Gastroesophageal sphincter (tissue), 3 donors: ENCODE measurements at regions not wholly inside any gene's neighbourhood (a gene's known extent, or its start where the extent isn't known, plus 50 kb on each side); places are given as distances from the start of the nearest gene placed in this dataset.

ENCODE experiments used
- CTCF ChIP-seq, 4 experiments: fragments of 200-600 bp in 2 of 4; fragments of 450-650 bp in 2 of 4; sonication (generic) in 1 of 4; IDR thresholded peaks; one replicate each; pipeline ENCODE4 v1.5.1; 2017 to 2019; ENCODE audit warnings: antibody characterized with exemption in 4 of 4, mild to moderate bottlenecking in 2 of 4, moderate library complexity in 2 of 4
- EP300 ChIP-seq: sonication (generic); formaldehyde crosslinking; IDR thresholded peaks from one replicate; pipeline ENCODE4 v1.6.1; 2017; ENCODE audit warnings: antibody characterized with exemption, mild to moderate bottlenecking
- POLR2A ChIP-seq, 2 donors: fragments of 450-650 bp; IDR thresholded peaks; one replicate each; pipeline ENCODE4 v1.6.1; 2017; ENCODE audit warnings: antibody characterized with exemption in 2 of 2, mild to moderate bottlenecking in 2 of 2, moderate library complexity in 1 of 2

- TF ChIP-seq CTCF (IDR thresholded peaks at IDR 0.05) = no peak
- TF ChIP-seq EP300 = no peak
- TF ChIP-seq POLR2A (IDR thresholded peaks at IDR 0.05) = no peak
Observed at GRCh38 chr10:60569681-60570080, 180.0 kb upstream of the ANK3 start.
